GM21786 (cell line): ENCODE measurements at regions not wholly inside any gene's neighbourhood (a gene's known extent, or its start where the extent isn't known, plus 50 kb on each side); places are given as distances from the start of the nearest gene placed in this dataset.
"Not testable (repeated sequence)": the region's sequence is repeated elsewhere in the genome, so short reads cannot be mapped to it uniquely, and the experiment has no call there.

Experiments used
- ATAC-seq: cut with Tn5 transposase; IDR thresholded peaks from one replicate; pipeline ENCODE4 v1.9.1; 2021; ENCODE audit not compliant: unreplicated experiment

- ATAC-seq: no peak
Measured at GRCh38 chr9:31153250-31153840, 1231.1 kb upstream of the ACO1 start.

- ATAC-seq: no peak
Measured at GRCh38 chr9:31166516-31166915, 1217.9 kb upstream of the ACO1 start.

- no peak for ATAC-seq
Measured at GRCh38 chr9:31168161-31168560, 1216.3 kb upstream of the ACO1 start.

GRCh38 chr9:31174681-31175080 is 1209.8 kb upstream of the ACO1 start:
- ATAC-seq: no peak

GRCh38 chr9:31183866-31184265 is 1200.6 kb upstream of the ACO1 start:
- ATAC-seq: no peak

- no peak for ATAC-seq
Measured at GRCh38 chr9:31185831-31186230, 1198.6 kb upstream of the ACO1 start.

GRCh38 chr9:31188496-31188895 is 1195.9 kb upstream of the ACO1 start:
- ATAC-seq: no peak

GRCh38 chr9:31210978-31211570 is 1173.4 kb upstream of the ACO1 start:
- ATAC-seq: no peak

GRCh38 chr9:31229976-31230375 is 1154.5 kb upstream of the ACO1 start:
- not testable (repeated sequence) for ATAC-seq

- no peak for ATAC-seq
Measured at GRCh38 chr9:31232485-31232884, 1152.0 kb upstream of the ACO1 start.

GRCh38 chr9:31236344-31236743 is 1148.1 kb upstream of the ACO1 start:
- ATAC-seq: no peak

- ATAC-seq: no peak
Measured at GRCh38 chr9:31243386-31243785, 1141.1 kb upstream of the ACO1 start.

GRCh38 chr9:31248156-31248555 is 1136.3 kb upstream of the ACO1 start:
- ATAC-seq: no peak

- ATAC-seq: no peak
Measured at GRCh38 chr9:31251386-31251785, 1133.1 kb upstream of the ACO1 start.

GRCh38 chr9:31253800-31254762 is 1130.4 kb upstream of the ACO1 start:
- ATAC-seq: no peak

GRCh38 chr9:31255211-31255610 is 1129.2 kb upstream of the ACO1 start:
- ATAC-seq: no peak

- no peak for ATAC-seq
Measured at GRCh38 chr9:31259824-31260223, 1124.6 kb upstream of the ACO1 start.

- no peak for ATAC-seq
Measured at GRCh38 chr9:31272456-31273295, 1111.8 kb upstream of the ACO1 start.

- no peak for ATAC-seq
Measured at GRCh38 chr9:31275419-31275818, 1109.0 kb upstream of the ACO1 start.

GRCh38 chr9:31290731-31291130 is 1093.7 kb upstream of the ACO1 start:
- no peak for ATAC-seq
